Limb (tissue), 2 donors: ENCODE measurements at regions not wholly inside any gene's neighbourhood (a gene's known extent, or its start where the extent isn't known, plus 50 kb on each side); places are given as distances from the start of the nearest gene placed in this dataset.
"Not testable (repeated sequence)": the region's sequence is repeated elsewhere in the genome, so short reads cannot be mapped to it uniquely, and the experiment has no call there.

Experiments used
- DNase-seq, 2 donors: peaks; one replicate each; pipeline ENCODE4 v3.0.0-alpha.2; 2016; ENCODE audit errors: extremely low spot score in 2 of 2

DNA sequence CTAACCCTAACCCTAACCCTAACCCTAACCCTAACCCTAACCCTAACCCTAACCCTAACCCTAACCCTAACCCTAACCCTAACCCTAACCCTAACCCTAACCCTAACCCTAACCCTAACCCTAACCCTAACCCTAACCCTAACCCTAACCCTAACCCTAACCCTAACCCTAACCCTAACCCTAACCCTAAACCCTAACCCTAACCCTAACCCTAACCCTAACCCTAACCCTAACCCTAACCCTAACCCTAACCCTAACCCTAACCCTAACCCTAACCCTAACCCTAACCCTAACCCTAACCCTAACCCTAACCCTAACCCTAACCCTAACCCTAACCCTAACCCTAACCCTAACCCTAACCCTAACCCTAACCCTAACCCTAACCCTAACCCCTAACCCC is 80.6 kb upstream of the PLEKHG4B start:
- not testable (repeated sequence) for DNase-seq

DNA sequence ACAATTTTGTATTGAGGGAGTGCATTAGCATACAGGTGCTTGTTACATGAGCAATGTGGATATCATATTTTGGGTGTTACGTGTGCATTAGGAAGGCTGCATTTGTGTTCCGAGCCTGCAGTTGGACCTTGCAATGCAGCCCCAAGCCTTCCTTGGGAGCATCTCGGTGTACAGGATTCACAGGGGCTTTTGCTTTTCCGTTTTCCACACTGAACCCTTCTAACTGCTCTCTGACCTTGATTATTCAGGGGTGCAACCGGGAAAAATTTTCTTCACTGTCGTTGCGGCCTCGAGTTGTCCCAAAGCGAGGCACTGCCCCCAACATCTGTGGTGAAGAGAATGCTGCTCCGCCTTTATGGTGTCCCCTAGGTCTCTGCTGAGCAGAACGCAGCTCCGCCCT is 80.1 kb upstream of the PLEKHG4B start:
- peak in 1 of 2 donors; percentile 34 for DNase-seq

DNA sequence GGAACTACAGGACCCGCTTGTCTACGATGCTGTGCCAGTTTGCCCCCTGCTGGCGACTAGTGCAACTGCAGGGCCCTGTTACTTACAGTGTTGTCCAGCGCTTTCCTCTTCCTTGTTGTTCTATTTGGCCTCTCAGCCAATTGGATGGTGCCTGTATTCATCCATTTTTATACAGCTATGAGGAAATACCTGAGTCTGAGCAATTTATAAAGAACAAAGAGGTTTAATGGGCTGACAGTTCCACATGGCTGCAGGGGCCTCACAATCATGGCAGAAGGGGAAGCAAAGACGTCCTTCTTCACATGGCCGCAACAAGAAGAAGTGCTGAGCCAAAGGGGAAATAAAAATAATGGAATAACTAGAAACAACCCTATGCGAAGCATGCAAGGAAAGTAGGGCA is 78.7 kb upstream of the PLEKHG4B start:
- DNase-seq, result no peak

- not testable (repeated sequence) for DNase-seq
Measured at GRCh38 chr5:14676-15075, 77.3 kb upstream of the PLEKHG4B start.

DNA sequence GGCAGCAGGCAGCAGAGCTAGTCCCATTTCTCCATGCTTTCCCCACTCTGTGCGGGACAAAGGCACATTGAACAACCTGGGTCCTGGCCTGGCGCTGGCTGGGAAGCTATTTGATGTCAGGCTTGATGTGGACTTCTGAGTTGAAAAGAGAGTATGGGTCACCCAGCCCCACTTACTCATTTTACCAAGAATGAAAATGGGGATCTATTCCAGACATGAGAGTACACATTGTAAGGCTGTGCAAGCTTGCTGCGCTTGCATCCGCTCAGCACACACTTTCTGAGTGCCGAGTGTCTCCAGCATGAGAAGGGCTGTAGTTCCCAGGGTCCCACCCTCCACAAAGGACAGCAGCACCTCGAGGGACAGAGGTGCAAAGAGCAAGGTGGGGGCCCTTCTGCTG is 71.7 kb upstream of the PLEKHG4B start:
- DNase-seq, result not testable (repeated sequence)

- no peak for DNase-seq
Measured at GRCh38 chr5:21654-22233, 70.2 kb upstream of the PLEKHG4B start.

GRCh38 chr5:23907-24306 is 68.1 kb upstream of the PLEKHG4B start:
- DNase-seq, result not testable (repeated sequence)

DNA sequence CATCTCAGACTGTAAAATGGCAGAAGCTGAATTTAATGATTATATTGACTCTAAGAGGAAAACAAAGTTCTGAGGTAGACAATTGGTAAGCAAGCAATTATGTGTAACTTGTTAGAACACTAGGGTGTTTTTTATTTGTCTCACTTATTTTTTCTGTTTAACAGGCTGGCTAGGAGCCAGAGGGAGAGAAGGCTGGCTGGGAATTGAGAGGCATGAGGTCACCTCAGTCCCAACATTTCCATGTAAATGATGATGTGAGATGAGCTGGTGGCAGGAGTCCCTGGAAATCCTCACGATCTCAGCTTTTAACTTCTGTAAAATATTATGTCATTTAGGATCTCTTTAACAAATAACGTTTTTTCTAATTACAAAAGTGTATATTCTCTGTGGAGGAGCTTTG is 66.9 kb upstream of the PLEKHG4B start:
- not testable (repeated sequence) for DNase-seq

- DNase-seq, result no peak
Measured at GRCh38 chr5:30131-30530, 61.8 kb upstream of the PLEKHG4B start.

DNA sequence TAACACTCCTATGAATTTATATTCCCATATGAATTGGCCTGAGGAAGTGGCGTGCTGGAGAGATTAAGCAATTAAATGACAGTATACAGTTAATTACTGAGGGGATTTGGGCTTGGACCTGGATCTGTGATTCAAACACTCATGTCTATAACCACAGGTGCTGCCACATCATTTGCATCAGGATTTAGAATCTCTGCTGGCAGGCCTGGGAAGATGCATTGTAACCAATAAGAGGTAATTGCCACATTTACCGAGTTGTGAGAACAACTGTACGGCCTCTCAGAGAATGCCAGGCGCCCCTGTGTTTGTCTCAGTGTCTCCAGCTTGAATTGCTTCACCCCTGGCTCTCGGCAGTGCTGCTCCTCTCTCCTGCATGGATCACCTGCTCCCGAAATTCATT is 61.4 kb upstream of the PLEKHG4B start:
- DNase-seq, result not testable (repeated sequence)

GRCh38 chr5:32165-32564 is 59.8 kb upstream of the PLEKHG4B start:
- DNase-seq, result no peak

DNA sequence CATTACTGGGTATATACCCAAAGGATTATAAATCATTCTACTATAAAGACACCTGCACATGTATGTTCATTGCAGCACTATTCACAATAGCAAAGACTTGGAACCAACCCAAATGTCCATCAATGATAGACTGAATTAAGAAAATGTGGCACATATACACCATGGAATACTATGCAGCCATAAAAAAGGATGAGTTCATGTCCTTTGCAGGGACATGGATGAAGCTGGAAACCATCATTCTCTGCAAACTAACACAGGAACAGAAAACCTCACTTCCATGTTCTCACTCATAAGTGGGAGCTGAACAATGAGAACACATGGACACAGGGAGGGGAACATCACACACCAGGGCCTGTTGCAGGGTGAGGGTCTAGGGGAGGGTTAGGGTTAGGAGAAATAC is 56.4 kb upstream of the PLEKHG4B start:
- DNase-seq, result not testable (repeated sequence)

GRCh38 chr5:37207-37606 is 54.8 kb upstream of the PLEKHG4B start:
- not testable (repeated sequence) for DNase-seq

DNA sequence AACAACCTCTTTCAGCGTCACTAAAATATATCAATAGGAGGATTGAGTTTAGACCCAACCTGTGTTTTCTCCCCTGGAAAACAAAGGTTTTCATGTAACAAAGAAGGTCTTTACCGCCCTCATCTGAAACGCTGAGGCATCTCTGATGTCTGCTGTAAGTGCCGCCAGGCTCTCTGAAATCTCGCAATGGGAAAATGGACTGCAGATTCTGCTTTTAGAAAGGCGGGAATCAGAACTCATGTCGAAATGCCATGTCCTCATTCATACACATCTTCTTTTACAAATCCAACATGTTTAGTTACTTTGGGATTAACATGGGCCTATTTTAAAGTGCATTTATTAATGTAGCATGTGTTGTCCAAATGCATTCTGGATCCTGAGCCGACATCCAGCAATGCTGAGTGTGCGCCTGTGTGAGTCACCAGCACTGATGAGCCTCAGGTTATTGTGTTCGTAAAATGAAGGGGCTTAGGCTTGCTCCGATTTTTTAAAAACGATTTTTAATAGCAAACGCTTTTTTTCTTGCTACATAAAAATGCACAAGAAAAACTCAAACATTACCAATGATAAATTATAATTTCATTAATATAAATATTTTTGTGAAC is 51.9 kb upstream of the PLEKHG4B start:
- DNase-seq, result no peak
